ENCODE measurements at regions not wholly inside any gene's neighbourhood (a gene's known extent, or its start where the extent isn't known, plus 50 kb on each side); places are given as distances from the start of the nearest gene placed in this dataset.

DNA sequence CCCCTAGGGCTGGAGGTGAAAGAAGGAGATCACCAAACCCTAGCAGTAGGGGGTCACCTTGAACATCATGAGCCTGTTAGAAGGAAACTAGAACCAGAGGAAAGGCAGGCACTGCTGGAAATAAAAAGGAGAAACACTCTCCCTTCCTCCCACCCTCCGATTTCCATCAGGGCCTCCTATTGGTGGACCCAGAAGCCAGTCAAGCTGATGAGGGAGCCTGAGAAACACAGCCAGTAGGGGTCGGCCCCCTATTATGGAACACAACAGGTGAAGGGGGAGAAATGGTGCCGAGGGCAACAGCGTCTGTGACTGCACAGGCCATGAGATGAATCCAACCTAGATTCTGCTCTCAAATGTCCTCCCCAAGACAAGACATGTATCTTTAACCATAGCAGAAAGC, 156.1 kb upstream of the LRFN2 start:
- DNase-seq, result no peak

DNA sequence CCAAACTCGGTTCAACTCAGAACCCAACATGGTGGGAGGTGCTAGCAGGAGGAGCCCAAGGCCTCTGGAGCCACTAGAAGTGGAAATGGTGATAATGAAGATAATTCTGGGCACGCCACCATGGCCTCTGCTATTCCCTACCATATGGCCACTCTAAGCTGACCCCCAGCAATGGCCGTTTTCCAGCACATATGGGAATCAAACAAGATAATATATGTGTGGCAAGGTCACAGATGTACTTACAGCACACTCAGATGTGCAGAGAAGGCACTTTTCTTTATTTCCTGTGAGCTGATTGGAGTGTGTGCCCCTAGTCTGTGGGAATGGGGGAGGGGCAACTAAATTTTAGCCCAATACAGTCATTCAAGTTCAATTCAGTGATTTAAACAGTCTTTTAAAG, 153.4 kb upstream of the LRFN2 start:
- no peak for DNase-seq

DNA sequence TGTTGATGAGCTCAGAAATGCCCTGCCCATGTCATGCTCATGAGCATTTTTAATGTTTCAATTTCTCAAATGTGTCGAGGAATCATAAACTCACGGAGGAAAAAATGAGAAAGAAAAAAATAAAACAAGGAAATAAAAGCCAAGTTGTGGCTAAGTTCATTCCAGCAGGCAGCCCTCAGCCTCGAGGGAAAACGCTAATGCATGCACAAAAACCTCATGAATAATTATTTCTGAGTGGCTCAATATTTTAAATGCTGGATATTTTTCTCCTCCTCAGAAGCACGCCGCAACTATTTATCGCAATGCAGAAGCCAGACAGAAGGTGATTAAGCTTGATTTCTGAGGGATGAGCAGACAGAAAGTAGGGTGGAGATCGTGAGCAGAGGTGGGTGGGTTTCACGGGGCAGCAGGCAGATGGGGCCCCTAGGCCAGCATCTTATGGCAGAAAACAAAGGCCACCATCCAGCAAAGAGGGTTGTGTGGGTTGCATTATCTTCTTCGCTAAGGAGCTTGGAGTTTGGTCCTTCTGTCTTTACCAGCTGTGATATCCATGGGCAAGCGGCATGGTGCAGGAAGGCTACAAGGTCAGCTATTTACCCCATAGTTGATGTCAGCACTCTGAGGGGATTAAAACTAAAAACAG, 151.5 kb upstream of the LRFN2 start:
- DNase-seq, result no peak

DNA sequence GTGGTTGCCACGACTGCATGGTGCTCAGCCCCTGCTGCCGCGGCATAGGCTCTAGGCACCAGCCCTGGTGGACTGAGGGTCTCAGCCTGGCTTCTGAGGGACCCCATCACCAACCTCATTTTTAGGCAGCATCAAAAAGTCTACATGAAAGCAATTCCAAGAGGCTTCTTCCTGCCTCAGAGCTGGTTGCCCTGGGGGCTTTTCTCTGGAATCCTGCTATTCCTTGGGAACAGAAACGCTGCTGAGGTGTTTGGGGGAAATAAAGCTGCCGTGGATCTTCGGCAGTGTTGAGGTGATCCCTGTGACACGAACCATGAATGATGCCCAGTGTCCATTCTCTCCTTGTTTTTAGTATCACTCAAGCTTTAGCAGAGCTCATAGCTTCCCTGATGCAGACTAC, 148.4 kb upstream of the LRFN2 start:
- no peak for DNase-seq

DNA sequence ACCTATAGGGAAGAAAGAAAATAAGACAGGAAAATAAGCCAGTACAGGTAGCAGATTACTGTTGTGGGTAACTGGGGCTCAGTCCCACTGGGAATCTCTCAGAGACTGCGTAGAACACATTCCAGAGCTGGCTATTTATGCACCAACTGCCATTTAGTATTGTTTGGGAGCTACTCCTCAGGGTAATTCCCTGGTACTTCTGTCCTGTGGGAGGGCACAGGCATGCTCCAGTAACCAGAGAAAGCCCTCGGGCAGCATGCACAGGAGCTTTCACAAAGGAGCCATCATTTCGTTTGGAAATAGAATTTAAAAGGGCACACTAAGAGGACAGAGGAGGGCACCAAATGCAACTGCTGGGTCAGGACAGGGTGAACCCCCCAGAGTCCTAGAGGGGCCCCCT, 148.0 kb upstream of the LRFN2 start:
- no peak for DNase-seq

DNA sequence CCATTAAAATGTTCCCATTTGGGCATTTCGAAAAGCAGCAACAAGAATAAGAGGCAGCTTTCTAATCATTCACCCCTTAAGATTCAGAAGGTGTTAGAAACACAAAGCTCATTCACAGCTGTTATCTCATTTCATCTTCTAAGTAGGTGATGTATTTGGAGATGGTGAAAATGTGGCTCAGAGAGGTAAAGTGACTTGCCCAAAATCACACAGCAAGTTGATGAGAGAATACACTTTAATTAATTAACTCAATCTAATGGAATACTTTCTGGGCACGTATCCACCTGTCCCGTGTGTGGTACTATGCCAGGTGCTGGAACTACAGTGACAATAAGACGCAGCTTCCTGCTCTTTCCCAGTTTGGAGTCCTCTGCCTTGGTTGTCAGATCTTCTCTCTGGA, 147.4 kb upstream of the LRFN2 start:
- DNase-seq, result no peak

DNA sequence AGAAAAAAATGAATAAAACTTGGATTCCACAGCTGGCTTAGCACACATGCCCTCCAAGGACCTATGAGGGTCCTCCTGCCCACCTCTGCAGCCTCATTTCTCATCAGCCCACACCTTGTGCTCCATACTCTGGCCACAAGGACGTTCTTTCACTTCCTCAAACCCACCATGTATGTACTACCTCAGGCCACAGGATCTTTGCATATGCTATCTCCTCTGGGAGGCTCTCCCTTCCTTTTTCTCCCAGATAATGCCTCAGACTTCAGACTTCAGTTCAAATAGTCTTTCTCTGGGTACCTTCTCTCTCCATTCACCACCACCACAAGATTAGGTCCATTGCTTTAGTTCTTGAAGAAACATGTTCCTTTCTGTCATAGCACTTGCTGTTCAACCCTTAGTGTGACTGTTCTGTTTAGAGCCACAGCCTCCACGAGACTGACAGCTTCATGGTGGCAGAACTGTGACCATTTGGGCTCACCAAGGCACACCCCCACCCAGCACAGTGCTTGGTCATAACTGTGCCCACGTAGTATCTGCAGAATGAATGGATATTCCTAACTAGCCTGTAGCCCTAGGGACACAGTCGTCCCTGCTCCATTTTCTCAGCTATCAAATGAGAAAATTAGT, 146.7 kb upstream of the LRFN2 start:
- no peak for DNase-seq

DNA sequence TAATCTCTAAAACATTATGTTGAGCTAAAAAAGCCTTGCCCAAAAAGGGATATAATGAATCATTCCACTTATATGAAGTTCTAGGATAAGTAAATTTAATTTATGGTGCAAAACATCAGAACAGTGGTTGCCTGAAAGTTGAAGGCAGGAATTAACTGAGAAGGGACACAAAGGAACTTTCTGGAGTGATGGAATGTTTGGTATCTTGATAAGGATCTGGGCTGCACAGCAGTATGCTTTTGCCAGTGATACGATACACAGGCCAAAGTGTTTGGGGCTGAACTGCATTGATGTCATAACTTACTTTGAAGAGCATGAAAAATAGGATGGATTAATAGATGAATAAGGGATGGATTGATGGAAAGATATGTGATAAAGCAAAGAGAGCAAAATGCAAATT, 146.1 kb upstream of the LRFN2 start:
- DNase-seq, result no peak

DNA sequence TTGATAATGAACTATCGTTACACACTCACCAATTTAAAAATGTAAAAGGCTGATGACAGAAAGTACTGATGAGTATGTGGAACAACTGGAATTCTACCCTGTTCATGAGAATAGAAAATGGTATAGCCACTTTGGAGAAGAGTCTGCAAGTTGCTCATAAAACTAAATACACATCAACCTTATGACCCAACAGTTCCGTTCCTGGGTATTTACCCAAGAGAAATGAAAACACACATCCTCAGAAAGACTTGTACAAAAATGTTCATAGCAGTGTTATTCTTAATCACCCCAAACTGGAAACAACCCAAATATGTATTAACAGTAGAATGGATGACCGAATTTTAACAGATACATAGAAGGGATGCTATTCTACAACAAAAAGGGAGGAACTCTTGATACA, 145.7 kb upstream of the LRFN2 start:
- no peak for DNase-seq

DNA sequence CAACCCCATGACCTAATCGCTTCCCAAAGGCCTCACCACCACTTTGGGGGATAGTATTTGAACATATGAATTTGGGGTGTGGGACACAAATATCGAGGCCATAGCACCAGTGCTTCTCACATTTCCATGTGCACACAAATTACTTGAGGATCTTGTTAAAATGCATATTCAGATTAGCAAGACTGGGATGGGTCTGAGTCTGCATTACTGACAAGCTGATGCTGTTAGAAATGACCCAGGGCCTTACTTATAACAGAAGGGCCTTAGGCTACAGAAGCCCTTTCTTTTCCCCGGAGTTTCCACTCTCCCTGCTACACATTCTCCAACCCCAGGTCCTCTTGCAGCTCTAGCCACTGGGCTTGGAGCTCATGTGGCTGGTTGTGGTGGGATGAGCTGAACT, 141.5 kb upstream of the LRFN2 start:
- DNase-seq, result no peak

DNA sequence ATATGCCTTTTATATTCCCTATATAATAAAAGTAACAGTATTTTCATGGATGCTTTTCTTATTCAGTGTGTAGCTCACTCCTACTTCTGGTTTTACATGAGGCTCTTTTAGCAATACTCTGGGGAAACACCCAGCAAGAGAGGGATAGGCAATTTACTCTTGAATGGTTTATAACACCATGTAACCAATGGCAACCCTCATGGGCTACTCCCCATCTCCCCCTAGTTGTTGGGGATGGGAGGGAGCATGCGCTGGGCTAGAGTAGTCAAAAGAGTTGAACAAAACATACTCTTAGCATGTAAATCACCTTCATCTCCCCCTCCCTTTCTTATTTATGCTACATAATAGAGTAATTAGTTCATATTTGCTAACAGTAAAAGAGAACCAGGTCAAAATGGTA, 140.1 kb upstream of the LRFN2 start:
- no peak for DNase-seq

DNA sequence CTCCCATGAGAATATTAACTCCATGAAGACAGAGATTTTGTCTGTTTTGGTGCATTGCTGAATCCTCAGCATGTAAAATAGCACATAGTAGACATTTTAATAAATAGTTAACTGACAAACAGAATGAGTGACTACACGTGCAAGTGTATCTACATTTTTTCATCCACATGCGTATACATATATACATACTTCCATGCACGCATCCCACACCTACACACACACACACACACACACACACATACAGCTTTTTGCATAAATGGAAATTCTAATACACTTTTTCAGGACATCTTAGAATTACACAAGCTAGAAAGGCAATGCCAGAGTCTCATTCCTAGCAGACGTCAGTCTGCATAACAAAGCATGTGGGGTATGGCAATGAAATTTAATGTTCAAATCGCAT, 139.7 kb upstream of the LRFN2 start:
- DNase-seq, result no peak

DNA sequence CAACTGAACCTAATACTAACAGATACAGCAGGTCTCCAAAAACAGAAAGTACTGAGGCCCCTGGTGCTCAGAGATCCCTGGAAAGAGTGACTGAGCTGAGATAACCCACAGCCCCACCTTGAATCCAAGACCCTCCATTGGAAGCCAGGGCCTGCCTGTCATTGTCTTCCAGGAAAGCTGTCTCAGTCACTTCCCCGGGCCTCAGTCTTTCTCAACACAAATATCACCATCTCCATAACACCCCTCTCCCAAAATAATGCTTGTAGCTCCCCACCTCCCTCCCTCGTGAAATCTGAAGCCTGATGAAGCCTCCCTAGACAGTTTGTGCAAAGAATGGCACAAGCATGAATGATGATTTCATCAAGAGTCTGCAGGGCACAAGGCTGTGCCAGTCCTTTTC, 138.2 kb upstream of the LRFN2 start:
- DNase-seq, result no peak

DNA sequence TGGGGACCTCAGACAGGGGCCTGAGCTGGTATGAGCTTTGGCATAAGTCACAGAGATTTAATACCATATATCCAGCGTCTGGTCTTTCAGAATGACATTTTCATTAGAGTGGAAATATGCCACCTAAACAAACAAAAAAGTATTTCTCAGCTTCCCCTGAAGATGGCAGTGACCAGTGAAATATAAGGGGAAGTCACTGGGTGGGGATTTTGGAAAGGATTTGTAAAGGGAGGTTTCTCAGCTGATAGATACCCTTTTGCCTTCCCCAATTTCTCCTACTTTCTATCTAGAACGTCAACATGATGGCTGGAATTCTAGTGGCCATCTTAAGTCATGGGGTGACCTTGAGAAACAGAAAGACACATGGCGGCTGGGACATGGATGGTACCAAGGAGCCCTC, 137.7 kb upstream of the LRFN2 start:
- no peak for DNase-seq

DNA sequence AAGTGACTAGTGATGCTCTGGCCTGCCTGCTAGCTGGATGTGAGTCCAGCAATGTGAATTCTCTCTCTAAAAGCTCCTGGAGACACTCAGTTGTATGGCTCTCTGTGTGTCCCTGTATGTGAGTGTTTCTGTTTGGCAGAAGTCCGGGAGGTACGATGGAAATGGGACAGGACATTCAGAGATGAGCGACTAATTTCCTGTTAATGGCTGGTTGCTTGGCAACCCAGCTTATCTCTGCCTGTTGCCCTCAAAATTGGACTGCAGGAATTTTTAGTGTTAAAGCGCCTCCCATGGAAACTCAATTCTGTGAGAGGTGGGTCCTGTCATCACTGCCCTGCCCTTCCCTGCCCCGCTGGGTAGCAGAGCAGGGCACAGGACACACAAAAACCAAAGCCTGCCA, 136.8 kb upstream of the LRFN2 start:
- no peak for DNase-seq

DNA sequence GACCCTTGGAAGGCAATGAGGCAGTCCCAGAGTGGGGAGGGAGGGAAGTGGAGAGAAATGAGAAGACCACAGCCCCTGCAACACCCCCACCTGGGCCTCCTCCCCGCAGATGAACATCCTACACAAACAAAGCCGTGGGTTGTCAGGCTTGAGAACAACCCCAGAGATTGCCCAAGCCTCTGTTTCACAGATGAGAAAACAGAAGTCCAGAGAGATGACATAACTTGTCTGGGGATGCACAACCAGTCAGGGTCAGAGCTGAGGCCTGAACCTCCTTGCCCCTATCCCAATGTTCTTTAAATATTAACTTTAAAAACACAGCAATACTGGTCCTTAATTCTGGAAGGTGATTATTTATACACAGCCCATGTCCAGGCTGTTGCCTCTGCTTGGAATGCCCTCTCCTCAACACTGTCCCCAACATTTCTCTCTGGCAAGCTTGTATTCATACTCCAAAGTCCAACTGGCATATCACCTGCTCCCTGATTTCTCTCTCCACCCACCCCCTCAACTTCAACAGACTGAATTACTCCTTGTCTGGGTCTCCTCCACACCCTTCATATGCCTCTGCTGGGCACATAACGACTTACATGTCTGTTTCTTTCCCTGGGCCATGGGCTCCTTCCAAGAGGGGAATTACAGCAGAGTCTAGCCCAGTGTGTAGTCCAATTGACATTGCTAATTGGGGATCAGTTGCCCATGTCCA, 135.5 kb upstream of the LRFN2 start:
- no peak for DNase-seq

DNA sequence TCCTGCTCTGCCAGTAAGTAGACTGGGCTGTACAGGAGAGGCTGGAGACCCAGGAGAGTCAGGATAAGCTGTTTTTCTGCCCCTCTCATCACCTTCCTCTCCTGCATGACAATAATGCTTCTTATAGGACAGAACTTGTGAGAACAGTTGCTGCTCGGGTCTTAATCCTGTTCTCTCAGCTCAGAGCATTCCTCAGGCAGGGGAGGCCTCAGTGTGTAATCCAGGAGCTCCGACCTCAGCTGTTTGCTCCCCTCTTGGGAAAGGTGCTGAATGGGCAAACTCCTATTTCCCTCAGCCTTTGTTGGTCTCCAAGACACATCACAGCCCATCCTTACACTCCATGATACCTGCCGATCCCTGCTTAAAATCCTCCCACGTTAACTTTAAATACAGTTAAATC, 134.9 kb upstream of the LRFN2 start:
- DNase-seq, result no peak

DNA sequence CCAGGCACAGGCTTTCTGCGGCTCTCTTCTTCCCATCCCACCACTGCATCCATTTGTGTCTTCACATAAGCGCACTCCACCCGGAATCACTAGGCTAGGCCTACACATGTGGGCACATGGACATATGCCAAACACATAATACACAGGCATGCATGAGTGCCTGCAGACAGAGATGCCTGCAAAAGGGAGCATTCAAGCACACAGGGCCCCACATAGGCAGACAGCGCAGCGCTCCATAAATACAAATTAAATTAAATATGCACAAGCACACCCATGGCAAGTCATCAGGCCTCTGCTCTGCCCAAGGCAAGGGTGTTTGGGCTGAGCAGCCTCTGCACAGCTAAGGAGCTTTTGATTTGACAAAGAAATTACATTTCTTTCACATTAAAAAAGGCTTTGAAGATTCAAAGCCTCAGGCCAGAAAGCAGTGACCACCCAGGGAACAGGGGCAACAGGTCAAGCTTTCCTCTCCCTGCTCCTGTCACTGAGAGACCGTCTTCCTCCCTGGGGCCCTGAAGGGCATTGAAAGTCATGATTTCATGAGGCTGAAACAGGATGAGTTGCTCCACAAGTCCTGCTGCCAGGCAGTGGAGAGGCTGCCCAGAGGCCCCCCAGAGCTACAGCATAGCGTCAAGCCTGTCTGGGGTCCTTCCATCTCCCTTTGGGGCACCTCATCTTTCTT, 134.2 kb upstream of the LRFN2 start:
- no peak for DNase-seq

DNA sequence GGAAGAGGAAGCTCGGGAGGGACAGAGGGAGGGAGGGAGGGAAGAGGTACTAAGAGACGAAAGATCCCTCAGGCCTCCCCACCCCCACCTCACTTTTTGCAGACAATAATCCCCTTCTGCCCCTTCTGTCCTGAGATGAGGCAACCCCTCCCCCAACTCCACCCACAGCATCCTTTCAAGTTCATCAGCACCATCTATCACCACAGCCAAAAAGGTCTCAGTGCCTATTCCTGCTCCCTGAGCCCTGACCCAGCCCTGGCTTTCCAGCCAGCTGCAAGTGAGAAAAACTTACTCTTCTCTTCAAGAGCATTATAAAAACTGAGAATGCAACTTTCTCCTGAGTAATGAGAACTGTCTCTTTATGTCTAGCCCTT, 133.2 kb upstream of the LRFN2 start:
- no peak for DNase-seq

DNA sequence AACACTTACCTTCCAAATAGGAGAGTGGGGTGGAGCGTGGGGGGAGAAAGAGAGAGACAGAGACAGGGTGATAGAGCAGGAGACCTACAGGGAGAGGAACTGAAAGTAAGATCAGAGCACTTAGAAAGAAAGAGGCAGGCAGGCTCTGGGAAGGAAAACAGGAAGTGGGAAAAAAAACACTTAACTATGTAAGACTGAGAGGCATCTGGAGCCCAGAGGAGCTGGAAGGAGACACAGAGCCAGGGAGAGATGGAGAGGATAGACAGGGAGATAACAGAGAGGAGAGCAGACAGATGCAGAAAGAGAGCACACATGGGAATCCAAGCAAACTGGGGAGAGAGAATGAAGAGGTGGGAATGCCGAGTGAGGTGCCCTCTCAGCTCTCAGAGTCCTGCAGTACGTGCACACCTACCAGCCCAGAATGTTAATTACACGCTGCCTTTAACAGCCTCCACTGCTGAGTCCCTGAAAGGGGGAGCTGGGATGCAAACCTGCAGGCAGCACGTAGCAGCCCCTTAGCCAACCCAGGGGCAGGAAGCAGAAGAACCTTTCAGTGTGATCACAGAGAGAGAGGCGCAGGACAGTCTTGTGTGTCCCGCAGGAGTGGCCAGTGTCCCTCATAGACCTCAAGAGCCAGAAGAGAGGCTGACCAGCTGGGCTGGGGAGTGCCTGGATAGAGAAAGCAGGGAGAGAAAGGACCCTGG, 132.7 kb upstream of the LRFN2 start:
- DNase-seq, result no peak

DNA sequence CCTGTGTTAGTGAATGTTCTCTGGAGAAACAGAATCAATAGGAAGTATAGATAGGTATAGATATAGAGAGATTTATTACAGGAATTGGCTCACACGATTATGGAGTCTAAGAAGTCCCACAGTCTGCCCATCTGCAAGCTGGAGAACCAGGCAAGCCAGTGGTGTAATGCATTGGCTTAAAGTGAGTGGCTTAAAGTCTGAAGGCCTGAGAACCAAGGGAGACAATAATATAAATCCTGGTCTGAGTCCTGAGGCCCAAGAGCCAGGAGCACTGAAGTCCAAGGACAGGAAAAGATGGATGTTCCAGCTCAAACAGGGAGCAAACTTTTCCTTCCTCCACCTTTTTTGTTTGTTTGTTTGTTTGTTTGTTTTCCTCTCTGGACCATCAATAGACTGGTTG, 131.2 kb upstream of the LRFN2 start:
- DNase-seq, result no peak

DNA sequence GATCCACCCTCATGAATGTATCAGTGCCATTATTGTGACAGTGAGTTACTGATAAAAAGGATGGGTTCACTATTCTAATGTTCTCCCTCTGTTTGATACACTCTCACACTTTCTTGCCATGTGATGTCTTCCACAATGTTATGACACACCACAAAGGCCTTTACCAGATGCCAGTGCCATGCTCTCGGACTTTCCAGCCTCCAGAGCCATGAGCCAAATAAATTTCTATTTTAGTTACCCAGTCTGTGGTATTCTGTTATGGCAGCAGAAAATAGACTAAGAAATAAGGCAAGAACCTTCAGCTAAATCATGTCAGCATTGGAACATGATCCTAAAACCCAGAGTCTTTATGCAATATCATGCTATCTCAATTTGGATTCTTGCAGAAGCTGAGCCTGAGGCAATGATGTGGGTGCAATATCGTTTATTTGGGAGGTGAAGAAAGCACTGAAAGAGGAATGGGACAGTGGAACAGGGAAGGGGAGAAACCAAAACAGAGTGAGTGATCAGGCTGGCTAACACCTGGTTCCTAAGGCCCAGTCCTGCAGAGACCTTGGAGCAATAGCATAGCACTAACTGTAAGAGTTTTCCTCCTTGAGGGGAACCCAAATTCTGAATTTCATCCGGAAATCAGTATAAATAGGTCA, 130.4 kb upstream of the LRFN2 start:
- DNase-seq, result no peak

All from stimulated activated CD4-positive, alpha-beta T cell treated with anti-CD3 and anti-CD28 coated beads, Interleukin-12 subunit alpha, Interleukin-12 subunit beta, amount 100 ng/mL, for 4 hours (primary cell).